Endothelial cell of umbilical vein (primary cell): ENCODE measurements at regions not wholly inside any gene's neighbourhood (a gene's known extent, or its start where the extent isn't known, plus 50 kb on each side); places are given as distances from the start of the nearest gene placed in this dataset.

Source experiments
- EZH2 ChIP-seq: IDR thresholded peaks from 2 replicates; pipeline ENCODE4 v1.6.1; 2012; ENCODE audit warnings: borderline replicate concordance, low read depth, mild to moderate bottlenecking, moderate library complexity, low read length, inconsistent platforms; ENCODE audit not compliant: severe bottlenecking
- FOS ChIP-seq: IDR thresholded peaks from 2 replicates; pipeline ENCODE4 v1.6.1; 2011; ENCODE audit warnings: mild to moderate bottlenecking, low read length, moderate library complexity, borderline replicate concordance; ENCODE audit not compliant: insufficient read depth
- JUN ChIP-seq: IDR thresholded peaks from 2 replicates; pipeline ENCODE4 v1.6.1; 2011; ENCODE audit warnings: borderline replicate concordance, low read depth; ENCODE audit not compliant: insufficient read length, insufficient read depth
- MYC ChIP-seq: IDR thresholded peaks from one replicate; pipeline ENCODE4 v1.6.1; 2011; ENCODE audit warnings: mild to moderate bottlenecking, low read depth, low read length
- POLR2A ChIP-seq: IDR thresholded peaks from 2 replicates; pipeline ENCODE4 v1.6.1; 2012; ENCODE audit warnings: low read depth, mild to moderate bottlenecking, control low read depth, low read length
- POLR2AphosphoS5 ChIP-seq: IDR thresholded peaks from 2 replicates; pipeline ENCODE4 v1.6.1; 2012; ENCODE audit warnings: low read depth, mild to moderate bottlenecking, control low read depth, low read length, moderate library complexity; ENCODE audit not compliant: insufficient read depth
- TF ChIP-seq, protein P1 (sequence below), 2 donors: IDR thresholded peaks; 1 replicate in 1 of 2; 2 replicates in 1 of 2; pipeline ENCODE4 v1.5.1; 2011; ENCODE audit warnings: low read length in 2 of 2, mild to moderate bottlenecking in 2 of 2, moderate library complexity in 2 of 2, control low read depth in 1 of 2, inconsistent platforms in 1 of 2, low read depth in 1 of 2; ENCODE audit not compliant: insufficient read depth in 1 of 2; ENCODE audit errors: extremely low read depth in 1 of 2
- TF ChIP-seq, protein P2 (sequence below): IDR thresholded peaks from 2 replicates; pipeline ENCODE4 v1.6.1; 2011; ENCODE audit not compliant: insufficient read depth, insufficient read length

DNA sequence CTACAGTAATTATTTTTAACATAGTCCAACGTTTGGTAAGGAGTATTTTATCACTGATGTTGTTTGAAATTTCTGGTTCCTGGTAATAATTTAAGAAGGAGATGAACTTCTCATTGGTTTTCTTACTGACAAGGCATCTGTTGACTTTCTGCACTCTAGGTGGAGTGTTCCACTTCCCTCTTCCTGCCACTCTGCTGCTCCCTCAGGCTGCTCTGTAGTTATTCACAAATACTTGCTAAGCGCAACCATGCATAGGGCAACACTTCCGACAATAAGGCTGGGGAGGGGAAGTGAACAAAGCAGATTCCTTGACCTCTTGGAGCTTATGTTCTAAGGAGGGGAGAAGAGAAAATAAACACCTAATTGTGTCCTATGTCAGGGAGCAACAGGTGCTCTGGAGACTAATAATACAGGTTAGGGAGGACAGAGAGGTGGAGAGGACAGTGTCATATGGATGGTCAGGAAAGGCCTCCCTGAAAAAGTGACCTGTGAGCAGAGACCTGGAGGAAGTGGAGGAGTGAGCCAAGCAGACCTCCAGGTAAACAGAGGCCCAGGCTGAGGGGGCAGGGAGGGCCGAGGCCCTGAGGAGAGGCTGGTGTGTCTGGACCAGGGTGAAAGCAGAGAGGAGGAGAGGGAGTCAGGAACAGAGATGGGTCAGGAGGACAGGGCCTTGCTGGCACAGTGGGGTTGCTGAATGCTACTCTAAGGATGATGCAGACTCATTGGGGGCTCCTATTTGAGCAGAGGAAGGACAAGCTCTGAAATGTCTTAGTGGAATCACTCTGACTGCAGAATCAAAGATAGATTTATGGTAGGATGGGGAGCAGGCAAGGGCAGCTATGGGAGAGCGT is 134.8 kb upstream of the SLC24A3 start:
- TF ChIP-seq, protein P1, sequence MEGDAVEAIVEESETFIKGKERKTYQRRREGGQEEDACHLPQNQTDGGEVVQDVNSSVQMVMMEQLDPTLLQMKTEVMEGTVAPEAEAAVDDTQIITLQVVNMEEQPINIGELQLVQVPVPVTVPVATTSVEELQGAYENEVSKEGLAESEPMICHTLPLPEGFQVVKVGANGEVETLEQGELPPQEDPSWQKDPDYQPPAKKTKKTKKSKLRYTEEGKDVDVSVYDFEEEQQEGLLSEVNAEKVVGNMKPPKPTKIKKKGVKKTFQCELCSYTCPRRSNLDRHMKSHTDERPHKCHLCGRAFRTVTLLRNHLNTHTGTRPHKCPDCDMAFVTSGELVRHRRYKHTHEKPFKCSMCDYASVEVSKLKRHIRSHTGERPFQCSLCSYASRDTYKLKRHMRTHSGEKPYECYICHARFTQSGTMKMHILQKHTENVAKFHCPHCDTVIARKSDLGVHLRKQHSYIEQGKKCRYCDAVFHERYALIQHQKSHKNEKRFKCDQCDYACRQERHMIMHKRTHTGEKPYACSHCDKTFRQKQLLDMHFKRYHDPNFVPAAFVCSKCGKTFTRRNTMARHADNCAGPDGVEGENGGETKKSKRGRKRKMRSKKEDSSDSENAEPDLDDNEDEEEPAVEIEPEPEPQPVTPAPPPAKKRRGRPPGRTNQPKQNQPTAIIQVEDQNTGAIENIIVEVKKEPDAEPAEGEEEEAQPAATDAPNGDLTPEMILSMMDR (IDR thresholded peaks at IDR 0.05; ENCODE audit: extremely low read depth in 1 of 2, insufficient read depth in 1 of 2, low read depth in 1 of 2, low read length in 2 of 2): no peak
- TF ChIP-seq POLR2A: no peak
- TF ChIP-seq EZH2: no peak
- no peak for TF ChIP-seq FOS
- TF ChIP-seq, protein P2, sequence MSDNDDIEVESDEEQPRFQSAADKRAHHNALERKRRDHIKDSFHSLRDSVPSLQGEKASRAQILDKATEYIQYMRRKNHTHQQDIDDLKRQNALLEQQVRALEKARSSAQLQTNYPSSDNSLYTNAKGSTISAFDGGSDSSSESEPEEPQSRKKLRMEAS: no peak
- no peak for TF ChIP-seq MYC
- TF ChIP-seq POLR2AphosphoS5: no peak
- TF ChIP-seq JUN: no peak
